Endodermal cell (in vitro differentiated cells): ENCODE measurements at regions not wholly inside any gene's neighbourhood (a gene's known extent, or its start where the extent isn't known, plus 50 kb on each side); places are given as distances from the start of the nearest gene placed in this dataset.

Source experiments
- DNase-seq: peaks from one replicate; pipeline ENCODE4 v3.0.0-alpha.2; 2017
- H3K27ac ChIP-seq: 2 replicates; pipeline ENCODE4 v1.5.1; 2013; ENCODE audit warnings: mild to moderate bottlenecking, low read depth, low read length, moderate library complexity
- H3K27me3 ChIP-seq: 2 replicates; pipeline ENCODE4 v1.6.1; 2013; ENCODE audit warnings: mild to moderate bottlenecking, low read length, moderate library complexity; ENCODE audit not compliant: insufficient read depth, control insufficient read depth, poor library complexity, severe bottlenecking
- H3K36me3 ChIP-seq: 2 replicates; pipeline ENCODE4 v1.7.0; 2013; ENCODE audit warnings: mild to moderate bottlenecking, low read length, moderate library complexity; ENCODE audit not compliant: control insufficient read depth, insufficient read depth
- H3K4me1 ChIP-seq: one replicate; pipeline ENCODE4 v1.7.0; 2013; ENCODE audit warnings: low read length; ENCODE audit not compliant: control insufficient read depth, insufficient read depth
- H3K4me3 ChIP-seq: 2 replicates; pipeline ENCODE4 v1.5.1; 2013; ENCODE audit warnings: mild to moderate bottlenecking, low read length, moderate library complexity
- H3K9ac ChIP-seq: 2 replicates; pipeline ENCODE4 v1.6.1; 2013; ENCODE audit warnings: mild to moderate bottlenecking, low read length, moderate library complexity; ENCODE audit not compliant: poor library complexity, severe bottlenecking; ENCODE audit errors: extremely low read depth
- H3K9me3 ChIP-seq: 2 replicates; pipeline ENCODE4 v1.6.1; 2013; ENCODE audit warnings: mild to moderate bottlenecking, low read length, moderate library complexity; ENCODE audit not compliant: control insufficient read depth
- H3K27ac Mint-ChIP-seq: 2 replicates; pipeline ENCODE4 v1.8.0; 2020; ENCODE audit warnings: mixed read lengths
- H3K27me3 Mint-ChIP-seq: 2 replicates; pipeline ENCODE4 v1.8.0; 2021; ENCODE audit warnings: mild to moderate bottlenecking, mixed read lengths; ENCODE audit not compliant: insufficient read depth
- H3K36me3 Mint-ChIP-seq: 2 replicates; pipeline ENCODE4 v1.8.0; 2020; ENCODE audit warnings: low read depth, mixed read lengths
- H3K4me1 Mint-ChIP-seq: 2 replicates; pipeline ENCODE4 v1.8.0; 2020; ENCODE audit warnings: mixed read lengths
- H3K4me3 Mint-ChIP-seq: 2 replicates; pipeline ENCODE4 v1.8.0; 2020; ENCODE audit warnings: mild to moderate bottlenecking, moderate library complexity, mixed read lengths
- H3K9me3 Mint-ChIP-seq: 2 replicates; pipeline ENCODE4 v1.8.0; 2020; ENCODE audit warnings: mild to moderate bottlenecking, mixed read lengths
- WGBS, 2 experiments: methylation state at CpG; one replicate each; pipeline versions ENCODE4 v1.1.5 to v1.1.7; 2013; ENCODE audit warnings: missing lambda C conversion rate in 2 of 2, mixed read lengths in 1 of 2; ENCODE audit not compliant: insufficient coverage in 1 of 2, insufficient read length in 1 of 2; 5-methylcytosine and 5-hydroxymethylcytosine counted together
- TF ChIP-seq, protein P1 (sequence below): fragments of 200-600 bp; sonication (generic); conservative IDR thresholded peaks from 2 replicates; pipeline ENCODE4 v1.5.0; 2021; ENCODE audit warnings: antibody characterized with exemption, mild to moderate bottlenecking

- H3K4me1 Mint-ChIP-seq: no peaks in the 10 kb centered on the region
- H3K4me3 Mint-ChIP-seq: no peak overlapping the region
- H3K4me1 ChIP-seq: no peaks in the 10 kb centered on the region
- no peaks in the 10 kb centered on the region for H3K27me3 ChIP-seq
- H3K9me3 ChIP-seq: no peaks in the 10 kb centered on the region
- H3K9me3 Mint-ChIP-seq: peaks cover 65% of the 10 kb centered on the region
- H3K27ac Mint-ChIP-seq: no peak overlapping the region
- H3K36me3 ChIP-seq: no peaks in the 10 kb centered on the region
- no peak overlapping the region for H3K27ac ChIP-seq
- no peak overlapping the region for H3K9ac ChIP-seq
- no peak for DNase-seq
- H3K27me3 Mint-ChIP-seq: no peaks in the 10 kb centered on the region
- TF ChIP-seq, protein P1, sequence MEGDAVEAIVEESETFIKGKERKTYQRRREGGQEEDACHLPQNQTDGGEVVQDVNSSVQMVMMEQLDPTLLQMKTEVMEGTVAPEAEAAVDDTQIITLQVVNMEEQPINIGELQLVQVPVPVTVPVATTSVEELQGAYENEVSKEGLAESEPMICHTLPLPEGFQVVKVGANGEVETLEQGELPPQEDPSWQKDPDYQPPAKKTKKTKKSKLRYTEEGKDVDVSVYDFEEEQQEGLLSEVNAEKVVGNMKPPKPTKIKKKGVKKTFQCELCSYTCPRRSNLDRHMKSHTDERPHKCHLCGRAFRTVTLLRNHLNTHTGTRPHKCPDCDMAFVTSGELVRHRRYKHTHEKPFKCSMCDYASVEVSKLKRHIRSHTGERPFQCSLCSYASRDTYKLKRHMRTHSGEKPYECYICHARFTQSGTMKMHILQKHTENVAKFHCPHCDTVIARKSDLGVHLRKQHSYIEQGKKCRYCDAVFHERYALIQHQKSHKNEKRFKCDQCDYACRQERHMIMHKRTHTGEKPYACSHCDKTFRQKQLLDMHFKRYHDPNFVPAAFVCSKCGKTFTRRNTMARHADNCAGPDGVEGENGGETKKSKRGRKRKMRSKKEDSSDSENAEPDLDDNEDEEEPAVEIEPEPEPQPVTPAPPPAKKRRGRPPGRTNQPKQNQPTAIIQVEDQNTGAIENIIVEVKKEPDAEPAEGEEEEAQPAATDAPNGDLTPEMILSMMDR: no peak
- no peaks in the 10 kb centered on the region for H3K36me3 Mint-ChIP-seq
- 85% methylated on average over 17 of the region's 17 CpGs; no CpG with 5 or more reads in 1 of the 2 experiments for WGBS, 2 experiments
- H3K4me3 ChIP-seq: no peak overlapping the region
Measured at GRCh38 chrX:69215161-69215875, 50.1 kb upstream of the PJA1 start.
